Neural cell (in vitro differentiated cells): ENCODE measurements at regions not wholly inside any gene's neighbourhood (a gene's known extent, or its start where the extent isn't known, plus 50 kb on each side); places are given as distances from the start of the nearest gene placed in this dataset.

ENCODE experiments used
- H2AFZ ChIP-seq: fragments of 200-600, 300-800 bp; sonication (generic), shearing (Covaris generic); 2 replicates; pipeline ENCODE4 v1.6.0; 2014; ENCODE audit warnings: low read depth, mild to moderate bottlenecking, antibody characterized with exemption, low read length, moderate library complexity
- H3F3A ChIP-seq: fragments of 200-600 bp; shearing (Covaris generic); 2 replicates; pipeline ENCODE4 v1.6.1; 2016; ENCODE audit warnings: mild to moderate bottlenecking, moderate library complexity, mixed read lengths, antibody characterized with exemption, low read length; ENCODE audit not compliant: insufficient read depth, poor library complexity, severe bottlenecking
- H3K27ac ChIP-seq: fragments of 200-600, 300-800 bp; sonication (generic), shearing (Covaris generic); 2 replicates; pipeline ENCODE4 v1.5.1; 2014; ENCODE audit warnings: mild to moderate bottlenecking, low read length, moderate library complexity
- H3K27me3 ChIP-seq: fragments of 300-800, 200-600 bp; sonication (generic), shearing (Covaris generic); 2 replicates; pipeline ENCODE4 v1.6.0; 2014; ENCODE audit warnings: mild to moderate bottlenecking, low read depth, low read length, moderate library complexity; ENCODE audit not compliant: insufficient read depth
- H3K36me3 ChIP-seq: fragments of 300-800, 200-600 bp; sonication (generic), shearing (Covaris generic); 2 replicates; pipeline ENCODE4 v1.5.1; 2014; ENCODE audit warnings: mild to moderate bottlenecking, antibody characterized with exemption, low read length, moderate library complexity; ENCODE audit not compliant: insufficient read depth
- H3K4me2 ChIP-seq: fragments of 300-800, 200-600 bp; sonication (generic), shearing (Covaris generic); 2 replicates; pipeline ENCODE4 v1.6.0; 2014; ENCODE audit warnings: mild to moderate bottlenecking, low read length
- H3K4me3 ChIP-seq: fragments of 300-800, 200-600 bp; sonication (generic), shearing (Covaris generic); 2 replicates; pipeline ENCODE4 v1.5.1; 2014; ENCODE audit warnings: mild to moderate bottlenecking, low read length, moderate library complexity
- H3K79me2 ChIP-seq: fragments of 200-600 bp; shearing (Covaris generic); replicated peaks from 2 replicates; pipeline ENCODE4 v1.6.0; 2014; ENCODE audit warnings: mild to moderate bottlenecking, low read length, moderate library complexity; ENCODE audit not compliant: insufficient read depth
- H3K9ac ChIP-seq: fragments of 300-800, 200-600 bp; sonication (generic), shearing (Covaris generic); 2 replicates; pipeline ENCODE4 v1.6.1; 2016; ENCODE audit warnings: mild to moderate bottlenecking, low read length, mixed read lengths
- H3K9me2 ChIP-seq: fragments of 200-600 bp; shearing (Covaris generic); 2 replicates; pipeline ENCODE4 v1.6.1; 2016; ENCODE audit warnings: mild to moderate bottlenecking, low read length, mixed read lengths; ENCODE audit not compliant: insufficient read depth
- H3K9me3 ChIP-seq: fragments of 200-600, 300-800 bp; sonication (generic), shearing (Covaris generic); 2 replicates; pipeline ENCODE4 v1.6.1; 2016; ENCODE audit warnings: mild to moderate bottlenecking, mixed run types, low read length, moderate library complexity, mixed read lengths
- H4K20me1 ChIP-seq: fragments of 200-600 bp; shearing (Covaris generic); 2 replicates; pipeline ENCODE4 v1.6.1; 2016; ENCODE audit warnings: mild to moderate bottlenecking, mixed run types; ENCODE audit not compliant: insufficient read depth
- CTCF ChIP-seq: fragments of 450-650 bp; IDR thresholded peaks from 2 replicates; pipeline ENCODE4 v1.5.1; 2014; ENCODE audit warnings: antibody characterized with exemption, mild to moderate bottlenecking, moderate library complexity; ENCODE audit not compliant: poor library complexity, severe bottlenecking
- EP300 ChIP-seq: fragments of 450-650 bp; conservative IDR thresholded peaks from 2 replicates; pipeline ENCODE4 v1.6.1; 2014; ENCODE audit warnings: antibody characterized with exemption, mild to moderate bottlenecking, moderate library complexity; ENCODE audit not compliant: poor library complexity, severe bottlenecking
- EZH2 ChIP-seq: fragments of 200-600, 300-800 bp; shearing (Covaris generic), sonication (generic); IDR thresholded peaks from 2 replicates; pipeline ENCODE4 v1.6.1; 2014; ENCODE audit warnings: antibody characterized with exemption, low read length, borderline replicate concordance, mild to moderate bottlenecking; ENCODE audit not compliant: insufficient read depth, poor library complexity, severe bottlenecking
- MXI1 ChIP-seq: fragments of 450-650 bp; conservative IDR thresholded peaks from 2 replicates; pipeline ENCODE4 v1.6.1; 2014; ENCODE audit warnings: antibody characterized with exemption, mild to moderate bottlenecking; ENCODE audit not compliant: poor library complexity, severe bottlenecking
- POLR2AphosphoS5 ChIP-seq: IDR thresholded peaks from 2 replicates; pipeline ENCODE4 v1.6.1; 2012
- RAD21 ChIP-seq: fragments of 450-650 bp; conservative IDR thresholded peaks from 2 replicates; pipeline ENCODE4 v1.6.1; 2014; ENCODE audit warnings: antibody characterized with exemption, mild to moderate bottlenecking, moderate library complexity
- REST ChIP-seq: IDR thresholded peaks from 2 replicates; pipeline ENCODE4 v1.6.1; 2012; ENCODE audit warnings: borderline replicate concordance
- SMC3 ChIP-seq: fragments of 450-650 bp; conservative IDR thresholded peaks from 2 replicates; pipeline ENCODE4 v1.6.1; 2014; ENCODE audit warnings: antibody characterized with exemption, mild to moderate bottlenecking, moderate library complexity; ENCODE audit not compliant: poor library complexity
- TAF1 ChIP-seq: IDR thresholded peaks from 2 replicates; pipeline ENCODE4 v1.6.1; 2012; ENCODE audit warnings: low read depth

- Histone ChIP-seq H3K27me3 (no peaks in the 10 kb centered on the region), H3K4me3 (no peak overlapping the region), H4K20me1 (no peaks in the 10 kb centered on the region), H3K9me2 (no peaks in the 10 kb centered on the region), H3F3A (no peaks in the 10 kb centered on the region), H3K9me3 (no peaks in the 10 kb centered on the region), H3K4me2 (no peak overlapping the region), H3K9ac (no peak overlapping the region), H3K79me2 (no peaks in the 10 kb centered on the region), H3K36me3 (no peaks in the 10 kb centered on the region), H2AFZ (no peak overlapping the region), H3K27ac (no peak overlapping the region)
- TF ChIP-seq MXI1 (no peak), SMC3 (no peak), RAD21 (no peak), EP300 (no peak), EZH2 (no peak), TAF1 (no peak), REST (no peak), CTCF (no peak), POLR2AphosphoS5 (no peak)
Measured at GRCh38 chr5:143758750-143759149, 53.2 kb upstream of the HMHB1 start.

GRCh38 chr5:143758015-143758414 is 53.9 kb upstream of the HMHB1 start:
- Histone ChIP-seq H3K4me2 (no peak overlapping the region), H3K27me3 (no peaks in the 10 kb centered on the region), H2AFZ (no peak overlapping the region), H3K9ac (no peak overlapping the region), H4K20me1 (no peaks in the 10 kb centered on the region), H3K9me3 (no peaks in the 10 kb centered on the region), H3K36me3 (no peaks in the 10 kb centered on the region), H3F3A (no peaks in the 10 kb centered on the region), H3K79me2 (no peaks in the 10 kb centered on the region), H3K27ac (no peak overlapping the region), H3K4me3 (no peak overlapping the region), H3K9me2 (no peaks in the 10 kb centered on the region)
- TF ChIP-seq REST (no peak), EZH2 (no peak), MXI1 (no peak), EP300 (no peak)
